PC-9 (cell line): ENCODE measurements at regions not wholly inside any gene's neighbourhood (a gene's known extent, or its start where the extent isn't known, plus 50 kb on each side); places are given as distances from the start of the nearest gene placed in this dataset.
A peak's percentile ranks its signal among the peaks of the same experiment; 100 is the strongest.

Source experiments
- BruUV-seq: library from RNA; stranded (reverse); fragments of 400-500 nt; replicated peaks from 2 replicates; lab custom pipeline; 2021; lab: Mats Ljungman, UMichigan
- CTCF ChIA-PET: fragments of 300-600 bp; sonication (Branson Sonifier 250); formaldehyde crosslinking; loops from one replicate; lab custom pipeline; 2022; ENCODE audit warnings: antibody characterized with exemption; lab: Charles Lee
- POLR2A ChIA-PET: fragments of 300-600 bp; sonication (Branson Sonifier 250); formaldehyde crosslinking; loops from one replicate; lab custom pipeline; 2022; ENCODE audit warnings: antibody characterized with exemption; ENCODE audit not compliant: unreplicated experiment; lab: Charles Lee
- DNase-seq, 2 experiments: peaks; one replicate each; pipeline versions ENCODE4 v3.0.0 to v3.0.0-alpha.2; 2015 to 2022; ENCODE audit warnings: mixed read lengths in 1 of 2
- H2AFZ ChIP-seq: fragments of 200-600 bp; sonication (generic); 2 replicates; pipeline ENCODE4 v1.8.1; 2017; ENCODE audit warnings: antibody characterized with exemption
- H3F3A ChIP-seq: fragments of 200-600 bp; sonication (generic); 2 replicates; pipeline ENCODE4 v1.8.1; 2017; ENCODE audit warnings: antibody characterized with exemption, mild to moderate bottlenecking, low read depth; ENCODE audit not compliant: insufficient read depth
- H3K27ac ChIP-seq: fragments of 200-600 bp; sonication (generic); 2 replicates; pipeline ENCODE4 v1.6.1; 2016; ENCODE audit warnings: mixed run types
- H3K27me3 ChIP-seq: fragments of 200-600 bp; sonication (generic); 2 replicates; pipeline ENCODE4 v1.6.1; 2016; ENCODE audit warnings: low read depth, mixed run types; ENCODE audit not compliant: insufficient read depth
- H3K36me3 ChIP-seq: fragments of 200-600 bp; sonication (generic); 2 replicates; pipeline ENCODE4 v1.6.1; 2016; ENCODE audit warnings: low read depth, mixed run types
- H3K4me1 ChIP-seq: fragments of 200-600 bp; sonication (generic); replicated peaks from 2 replicates; pipeline ENCODE4 v1.6.1; 2016; ENCODE audit warnings: mixed run types; ENCODE audit not compliant: insufficient read depth
- H3K4me2 ChIP-seq: fragments of 200-600 bp; sonication (generic); 2 replicates; pipeline ENCODE4 v1.6.1; 2017; ENCODE audit warnings: mixed run types
- H3K4me3 ChIP-seq: fragments of 200-600 bp; sonication (generic); 2 replicates; pipeline ENCODE4 v1.6.1; 2016; ENCODE audit warnings: mixed run types
- H3K79me2 ChIP-seq: fragments of 200-600 bp; sonication (generic); 2 replicates; pipeline ENCODE4 v1.6.1; 2017; ENCODE audit warnings: low read depth, mixed run types
- H3K9me2 ChIP-seq: fragments of 200-600 bp; sonication (generic); 2 replicates; pipeline ENCODE4 v1.8.1; 2017; ENCODE audit warnings: mild to moderate bottlenecking; ENCODE audit not compliant: insufficient read depth
- H3K9me3 ChIP-seq: fragments of 200-600 bp; sonication (generic); 2 replicates; pipeline ENCODE4 v1.8.1; 2016; ENCODE audit warnings: low read depth; ENCODE audit not compliant: insufficient read depth
- H4K20me1 ChIP-seq: fragments of 200-600 bp; sonication (generic); 2 replicates; pipeline ENCODE4 v1.8.1; 2017; ENCODE audit not compliant: insufficient read depth
- CTCF ChIP-seq: fragments of 200-600 bp; sonication (generic); conservative IDR thresholded peaks from 2 replicates; pipeline ENCODE4 v1.6.1; 2017; ENCODE audit warnings: mixed run types, antibody characterized with exemption, mild to moderate bottlenecking, moderate library complexity
- EZH2 ChIP-seq: fragments of 200-600 bp; sonication (generic); IDR thresholded peaks from 2 replicates; pipeline ENCODE4 v1.8.0; 2017; ENCODE audit warnings: antibody characterized with exemption, low read depth
- intact Hi-C: fragments of 100-400 bp; cut with micrococcal nuclease; formaldehyde crosslinking; loops from one replicate; pipeline ENCODE4 v1.10.0; 2022; ENCODE audit not compliant: unreplicated experiment

GRCh38 chr9:82606071-82606470 lies 456.9 kb downstream of the RASEF start:
- intact Hi-C loops, result loop anchor here (5.0 to 10.0 kb wide), 2 partner anchors 356 to 921 kb away; partner anchors contain the start of gene TLE1
- ChIA-PET POLR2A (interaction anchor here (0.5 kb wide), 1 partner anchor 13 kb away, joined by 4 read pairs; no protein-coding TSS in a partner anchor), CTCF (interaction anchor here (0.5 kb wide), 1 partner anchor 1464 kb away, joined by 8 read pairs; no protein-coding TSS in a partner anchor)
- Histone ChIP-seq H3F3A (no peaks in the 10 kb centered on the region), H3K9me2 (no peaks in the 10 kb centered on the region), H3K4me3 (no peak overlapping the region), H3K4me1 (no peaks in the 10 kb centered on the region), H3K9me3 (no peaks in the 10 kb centered on the region), H3K27me3 (no peaks in the 10 kb centered on the region), H4K20me1 (no peaks in the 10 kb centered on the region), H3K36me3 (no peaks in the 10 kb centered on the region), H3K79me2 (no peaks in the 10 kb centered on the region), H3K27ac (no peak overlapping the region), H3K4me2 (no peak overlapping the region), H2AFZ (no peak overlapping the region)
- DNase-seq, result no peak
- TF ChIP-seq EZH2, result no peak
- TF ChIP-seq CTCF, result no peak
- no TSS peak for BruUV-seq

- H3K36me3 ChIP-seq, result no peaks in the 10 kb centered on the region
- CTCF ChIA-PET, result interaction anchor here (0.5 to 1.0 kb wide), 7 partner anchors 57 to 1465 kb away, joined by 3 to 8 read pairs (median 3); no protein-coding TSS in a partner anchor
- no peaks in the 10 kb centered on the region for H3F3A ChIP-seq
- no peaks in the 10 kb centered on the region for H4K20me1 ChIP-seq
- no peak overlapping the region for H3K27ac ChIP-seq
- no peaks in the 10 kb centered on the region for H3K4me1 ChIP-seq
- H3K27me3 ChIP-seq, result no peaks in the 10 kb centered on the region
- POLR2A ChIA-PET, result interaction anchor here (0.5 to 0.6 kb wide), 3 partner anchors 14 to 868 kb away, joined by 3 to 4 read pairs (median 4); no protein-coding TSS in a partner anchor
- no peaks in the 10 kb centered on the region for H3K9me3 ChIP-seq
- no peak for TF ChIP-seq EZH2
- TF ChIP-seq CTCF, result peak; percentile 63
- peak in 1 of 2 experiments; percentile 37 for DNase-seq
- intact Hi-C loops, result loop anchor here (5.0 to 10.0 kb wide), 2 partner anchors 356 to 922 kb away; partner anchors contain the start of gene TLE1
- no peak overlapping the region for H3K4me2 ChIP-seq
- no peaks in the 10 kb centered on the region for H3K9me2 ChIP-seq
- H3K4me3 ChIP-seq, result no peak overlapping the region
- no TSS peak for BruUV-seq
- no peaks in the 10 kb centered on the region for H3K79me2 ChIP-seq
- no peak overlapping the region for H2AFZ ChIP-seq
Observed at GRCh38 chr9:82606492-82607382, 456.2 kb downstream of the RASEF start.

DNA sequence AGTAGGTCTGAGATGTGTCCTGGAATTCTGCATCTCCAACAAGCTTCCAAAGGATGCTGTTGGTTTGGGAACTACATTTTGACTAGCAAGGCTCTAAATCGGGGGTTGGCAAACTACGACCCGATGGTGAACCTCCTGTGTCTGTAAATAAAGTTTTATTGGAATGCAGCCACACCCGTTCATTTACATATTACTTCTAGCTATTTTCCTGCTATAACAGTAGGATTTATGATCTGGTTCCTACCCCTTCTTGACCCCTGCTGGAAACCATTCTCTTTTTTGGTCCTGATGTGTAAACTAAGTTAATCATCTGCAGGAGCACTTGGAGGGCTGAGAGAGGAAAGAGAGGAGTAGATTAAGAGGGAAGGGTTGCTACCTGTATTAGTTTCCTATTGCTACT lies 454.5 kb downstream of the RASEF start:
- no peaks in the 10 kb centered on the region for H3F3A ChIP-seq
- H3K27me3 ChIP-seq, result no peaks in the 10 kb centered on the region
- POLR2A ChIA-PET, result no interaction called here
- no TSS peak for BruUV-seq
- TF ChIP-seq EZH2 (no peak), CTCF (no peak)
- no peaks in the 10 kb centered on the region for H3K4me1 ChIP-seq
- intact Hi-C loops, result loop anchor here (5.0 to 10.0 kb wide), 2 partner anchors 354 to 924 kb away; partner anchors contain the start of gene TLE1
- H2AFZ ChIP-seq, result no peak overlapping the region
- no peaks in the 10 kb centered on the region for H3K79me2 ChIP-seq
- DNase-seq, result no peak
- no peak overlapping the region for H3K4me2 ChIP-seq
- H3K27ac ChIP-seq, result no peak overlapping the region
- no peaks in the 10 kb centered on the region for H3K9me3 ChIP-seq
- H3K4me3 ChIP-seq, result no peak overlapping the region
- no peaks in the 10 kb centered on the region for H3K9me2 ChIP-seq
- CTCF ChIA-PET, result no interaction called here
- H3K36me3 ChIP-seq, result no peaks in the 10 kb centered on the region
- no peaks in the 10 kb centered on the region for H4K20me1 ChIP-seq
